ENCODE measurements at regions not wholly inside any gene's neighbourhood (a gene's known extent, or its start where the extent isn't known, plus 50 kb on each side); places are given as distances from the start of the nearest gene placed in this dataset.

DNA sequence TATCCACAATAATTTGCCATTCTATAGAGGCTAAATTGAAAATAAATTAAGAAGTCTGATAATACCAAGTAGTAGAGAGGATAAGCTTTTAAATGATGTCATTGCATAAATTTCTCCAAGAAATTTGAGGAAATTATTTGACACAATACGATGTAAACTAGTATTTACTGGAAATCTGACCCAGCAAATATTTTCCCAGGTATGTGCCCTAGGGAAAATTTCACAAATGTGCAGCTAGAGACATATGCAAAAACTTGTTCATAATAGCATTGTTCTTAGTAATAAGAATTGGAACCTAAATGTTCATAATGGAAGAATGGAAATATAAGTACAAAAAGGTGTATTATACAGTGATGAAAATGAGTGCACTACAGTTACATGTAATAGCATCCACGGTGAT lies 888.8 kb upstream of the SOX11 start:
- no peak for TF ChIP-seq POLR2AphosphoS5 (IDR thresholded peaks at IDR 0.05; ENCODE audit: borderline replicate concordance, low read depth, low read length)
- TF ChIP-seq EZH2 (IDR thresholded peaks at IDR 0.05), result no peak
- no peak for TF ChIP-seq FOXP2 (optimal IDR thresholded peaks at IDR 0.05; ENCODE audit: control extremely low read depth, extremely low read length, insufficient read depth)
